Uterus (tissue), 3 donors: ENCODE measurements at regions not wholly inside any gene's neighbourhood (a gene's known extent, or its start where the extent isn't known, plus 50 kb on each side); places are given as distances from the start of the nearest gene placed in this dataset.

ENCODE experiments used
- DNase-seq, 2 donors: peaks; one replicate each; pipeline ENCODE4 v3.0.0-alpha.2; 2019 to 2020
- H3K27ac ChIP-seq, 2 donors: fragments of 200-600 bp; sonication (generic); 1 replicate in 1 of 2; 2 replicates in 1 of 2; pipeline ENCODE4 v1.5.1; 2016 to 2018
- H3K27me3 ChIP-seq, 2 donors: fragments of 200-600 bp; sonication (generic); one replicate each; pipeline ENCODE4 v1.5.1; 2018 to 2019; ENCODE audit warnings: control low read depth in 1 of 2
- H3K36me3 ChIP-seq, 2 donors: fragments of 200-600 bp; sonication (generic); one replicate each; pipeline ENCODE4 v1.5.1; 2019; ENCODE audit warnings: control low read depth in 1 of 2
- H3K4me1 ChIP-seq, 2 donors: fragments of 200-600 bp; sonication (generic); one replicate each; pipeline ENCODE4 v1.5.1; 2018 to 2019; ENCODE audit warnings: control low read depth in 1 of 2
- H3K4me3 ChIP-seq, 2 donors: fragments of 200-600 bp; sonication (generic); 1 replicate in 1 of 2; 2 replicates in 1 of 2; pipeline ENCODE4 v1.5.1; 2018 to 2019; ENCODE audit warnings: mild to moderate bottlenecking in 1 of 2
- H3K9me3 ChIP-seq, 2 donors: fragments of 200-600 bp; sonication (generic); one replicate each; pipeline ENCODE4 v1.5.1; 2019; ENCODE audit warnings: control low read depth in 1 of 2
- POLR2A ChIP-seq, 2 donors: fragments of 450-650 bp; IDR thresholded peaks; one replicate each; pipeline ENCODE4 v1.6.1; 2016; ENCODE audit warnings: antibody characterized with exemption in 2 of 2, mild to moderate bottlenecking in 1 of 2, moderate library complexity in 1 of 2
- intact Hi-C: fragments of 100-400 bp; cut with DNase I; formaldehyde crosslinking; loops from one replicate; pipeline ENCODE4 v1.15.1; 2023; ENCODE audit warnings: low total_unique reads
- TF ChIP-seq, protein P1 (sequence below), 4 experiments: fragments of 200-600 bp in 2 of 4; fragments of 450-650 bp in 2 of 4; sonication (generic) in 2 of 4; IDR thresholded peaks; one replicate each; pipeline ENCODE4 v1.5.1; 2016 to 2019; ENCODE audit warnings: antibody characterized with exemption in 4 of 4, mild to moderate bottlenecking in 2 of 4, moderate library complexity in 1 of 4
- donor health status: DM: yes; HTN: yes; CAD: no.

- intact Hi-C loops = no loop called here
- no peaks in the 10 kb centered on the region for H3K9me3 ChIP-seq
- no peaks in the 10 kb centered on the region for H3K27me3 ChIP-seq
- H3K36me3 ChIP-seq = no peaks in the 10 kb centered on the region
- H3K4me1 ChIP-seq = no peaks in the 10 kb centered on the region
- no peak for DNase-seq
- no peak overlapping the region for H3K27ac ChIP-seq
- H3K4me3 ChIP-seq = no peak overlapping the region
- TF ChIP-seq, protein P1, sequence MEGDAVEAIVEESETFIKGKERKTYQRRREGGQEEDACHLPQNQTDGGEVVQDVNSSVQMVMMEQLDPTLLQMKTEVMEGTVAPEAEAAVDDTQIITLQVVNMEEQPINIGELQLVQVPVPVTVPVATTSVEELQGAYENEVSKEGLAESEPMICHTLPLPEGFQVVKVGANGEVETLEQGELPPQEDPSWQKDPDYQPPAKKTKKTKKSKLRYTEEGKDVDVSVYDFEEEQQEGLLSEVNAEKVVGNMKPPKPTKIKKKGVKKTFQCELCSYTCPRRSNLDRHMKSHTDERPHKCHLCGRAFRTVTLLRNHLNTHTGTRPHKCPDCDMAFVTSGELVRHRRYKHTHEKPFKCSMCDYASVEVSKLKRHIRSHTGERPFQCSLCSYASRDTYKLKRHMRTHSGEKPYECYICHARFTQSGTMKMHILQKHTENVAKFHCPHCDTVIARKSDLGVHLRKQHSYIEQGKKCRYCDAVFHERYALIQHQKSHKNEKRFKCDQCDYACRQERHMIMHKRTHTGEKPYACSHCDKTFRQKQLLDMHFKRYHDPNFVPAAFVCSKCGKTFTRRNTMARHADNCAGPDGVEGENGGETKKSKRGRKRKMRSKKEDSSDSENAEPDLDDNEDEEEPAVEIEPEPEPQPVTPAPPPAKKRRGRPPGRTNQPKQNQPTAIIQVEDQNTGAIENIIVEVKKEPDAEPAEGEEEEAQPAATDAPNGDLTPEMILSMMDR (IDR thresholded peaks at IDR 0.05) = no peak
These were observed 168.7 kb upstream of the SKOR2 start for GRCh38 chr18:47420130-47420529.

GRCh38 chr18:47418746-47419145 is 167.3 kb upstream of the SKOR2 start:
- intact Hi-C loops = no loop called here
- DNase-seq = no peak
- TF ChIP-seq POLR2A (IDR thresholded peaks at IDR 0.05) = no peak
- TF ChIP-seq, protein P1 (IDR thresholded peaks at IDR 0.05) = no peak

GRCh38 chr18:47417807-47418206 is 166.3 kb upstream of the SKOR2 start:
- Histone ChIP-seq H3K4me1 (no peaks in the 10 kb centered on the region), H3K36me3 (no peaks in the 10 kb centered on the region), H3K4me3 (no peak overlapping the region), H3K27ac (no peak overlapping the region), H3K9me3 (no peaks in the 10 kb centered on the region), H3K27me3 (no peaks in the 10 kb centered on the region)
- no peak for DNase-seq
- TF ChIP-seq POLR2A (IDR thresholded peaks at IDR 0.05) = no peak
- TF ChIP-seq, protein P1 (IDR thresholded peaks at IDR 0.05) = no peak
- intact Hi-C loops = no loop called here

More at GRCh38 chr18:47418746-47419145, 167.3 kb upstream of the SKOR2 start:
- Histone ChIP-seq H3K36me3 (no peaks in the 10 kb centered on the region), H3K27ac (no peak overlapping the region), H3K27me3 (no peaks in the 10 kb centered on the region), H3K4me3 (no peak overlapping the region), H3K9me3 (no peaks in the 10 kb centered on the region), H3K4me1 (no peaks in the 10 kb centered on the region)

GRCh38 chr18:47415881-47416280 is 164.4 kb upstream of the SKOR2 start:
- TF ChIP-seq, protein P1 (IDR thresholded peaks at IDR 0.05) = no peak
- no peak for TF ChIP-seq POLR2A (IDR thresholded peaks at IDR 0.05)
- no peak overlapping the region for H3K4me3 ChIP-seq
- intact Hi-C loops = no loop called here

DNA sequence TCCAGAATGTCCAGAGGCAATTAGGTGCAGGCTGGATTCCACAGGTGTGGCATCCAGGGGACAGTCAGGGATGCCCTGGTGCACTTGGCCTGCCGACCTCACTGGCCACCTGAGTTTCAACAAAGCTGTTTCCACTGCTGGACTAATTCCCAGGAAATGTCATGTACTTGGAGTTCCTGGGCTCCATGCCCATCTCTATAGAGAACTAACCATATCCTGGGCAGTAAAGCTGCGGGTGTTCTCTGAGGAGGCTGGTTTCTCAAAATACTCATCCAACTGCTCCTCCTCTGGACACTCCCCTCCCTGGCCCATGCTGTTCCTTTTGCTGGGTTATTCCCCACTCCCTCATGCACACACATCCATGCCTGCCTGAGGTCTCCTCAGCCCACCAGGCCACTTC is 161.9 kb upstream of the SKOR2 start:
- Histone ChIP-seq H3K9me3 (no peaks in the 10 kb centered on the region), H3K36me3 (no peaks in the 10 kb centered on the region), H3K4me3 (no peak overlapping the region), H3K27me3 (no peaks in the 10 kb centered on the region), H3K27ac (no peak overlapping the region), H3K4me1 (no peaks in the 10 kb centered on the region)
- TF ChIP-seq POLR2A (IDR thresholded peaks at IDR 0.05) = no peak
- TF ChIP-seq, protein P1 (IDR thresholded peaks at IDR 0.05) = no peak
- intact Hi-C loops = no loop called here
- no peak for DNase-seq

More at GRCh38 chr18:47415881-47416280, 164.4 kb upstream of the SKOR2 start:
- Histone ChIP-seq H3K4me1 (no peaks in the 10 kb centered on the region), H3K27me3 (no peaks in the 10 kb centered on the region), H3K36me3 (no peaks in the 10 kb centered on the region), H3K27ac (no peak overlapping the region), H3K9me3 (no peaks in the 10 kb centered on the region)
- no peak for DNase-seq
